ENCODE measurements at regions not wholly inside any gene's neighbourhood (a gene's known extent, or its start where the extent isn't known, plus 50 kb on each side); places are given as distances from the start of the nearest gene placed in this dataset.

DNA sequence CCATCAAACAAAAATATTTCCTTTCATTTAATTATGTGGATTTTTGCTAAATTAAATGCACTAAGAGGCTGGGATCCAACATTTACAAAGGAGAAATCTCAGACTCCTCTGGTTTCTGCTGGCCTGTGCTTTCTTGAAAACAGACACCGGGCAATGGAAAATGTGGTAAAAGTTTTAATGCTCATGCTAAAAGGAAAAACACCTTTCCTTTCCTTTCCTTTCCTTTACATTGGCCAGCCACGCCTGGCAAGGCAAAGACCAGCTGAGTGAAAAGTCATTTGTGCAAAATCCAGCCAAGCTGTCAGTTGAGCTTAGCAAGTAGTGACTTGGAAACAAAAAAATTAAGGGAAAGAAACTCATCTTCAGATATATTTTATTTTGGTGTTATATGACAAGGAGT lies 240.3 kb downstream of the LACC1 start:
- DNase-seq (ENCODE audit: low read depth, low spot score), result no peak

DNA sequence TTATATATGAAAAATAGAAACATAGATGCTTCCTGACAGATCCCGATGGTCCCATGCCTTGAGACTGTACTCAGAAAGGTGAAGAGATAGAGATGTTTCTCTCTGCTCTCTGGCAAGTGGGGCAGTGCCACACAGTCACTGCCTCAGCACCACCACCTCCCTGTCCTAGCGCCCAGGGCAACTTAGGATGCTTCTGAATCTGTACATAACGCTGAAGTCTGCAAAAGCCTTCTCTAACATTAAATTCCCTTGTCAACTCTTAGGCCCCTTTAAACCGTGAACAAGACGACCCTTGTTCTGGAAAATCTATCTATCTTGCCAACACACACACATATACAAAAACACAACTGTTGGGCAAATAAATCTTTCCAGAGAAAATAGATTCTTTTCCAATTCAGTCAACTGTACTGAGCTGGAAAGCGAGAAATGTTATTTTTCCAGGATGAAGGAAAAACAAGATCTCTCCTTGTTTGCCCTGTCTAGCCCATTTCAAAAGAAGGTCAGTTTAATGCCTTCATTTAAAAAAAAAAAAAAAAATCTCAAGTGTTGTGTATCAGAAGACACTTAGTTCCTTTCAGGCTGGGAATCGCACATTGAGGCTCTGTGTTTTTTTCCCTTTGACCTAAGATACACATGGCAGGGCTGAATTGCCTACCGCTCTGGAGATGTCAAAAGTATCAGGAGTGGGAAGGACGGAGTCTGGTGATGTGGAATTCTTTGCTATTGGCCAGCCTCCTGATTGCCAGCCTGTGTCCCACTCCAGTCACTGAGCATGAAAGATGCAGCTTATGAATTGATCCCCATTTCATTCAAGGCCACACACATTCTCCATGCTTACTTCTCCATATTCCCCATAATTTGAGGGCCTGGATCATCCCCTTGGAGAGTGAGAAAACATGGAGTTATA lies 241.4 kb downstream of the LACC1 start:
- DNase-seq (ENCODE audit: low read depth, low spot score), result no peak

DNA sequence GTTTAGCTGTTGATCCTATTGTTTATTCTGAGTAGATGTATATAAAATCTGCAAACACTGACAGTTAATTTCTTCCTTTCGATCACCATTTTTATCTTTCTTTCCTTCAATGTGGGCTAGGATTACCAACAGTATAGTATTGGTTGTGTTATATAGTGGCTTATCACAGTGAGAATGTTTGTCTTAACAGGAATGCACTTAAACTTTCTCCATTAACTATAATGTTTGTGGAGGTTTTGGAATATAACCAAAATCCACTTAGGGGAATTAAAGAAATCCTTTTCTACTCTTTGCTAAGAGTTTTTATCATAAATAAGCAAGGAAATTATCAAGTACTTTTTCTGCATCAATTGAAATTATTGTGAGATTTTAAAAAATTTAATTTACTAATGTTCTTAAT lies 244.6 kb downstream of the LACC1 start:
- DNase-seq (ENCODE audit: low read depth, low spot score), result no peak

DNA sequence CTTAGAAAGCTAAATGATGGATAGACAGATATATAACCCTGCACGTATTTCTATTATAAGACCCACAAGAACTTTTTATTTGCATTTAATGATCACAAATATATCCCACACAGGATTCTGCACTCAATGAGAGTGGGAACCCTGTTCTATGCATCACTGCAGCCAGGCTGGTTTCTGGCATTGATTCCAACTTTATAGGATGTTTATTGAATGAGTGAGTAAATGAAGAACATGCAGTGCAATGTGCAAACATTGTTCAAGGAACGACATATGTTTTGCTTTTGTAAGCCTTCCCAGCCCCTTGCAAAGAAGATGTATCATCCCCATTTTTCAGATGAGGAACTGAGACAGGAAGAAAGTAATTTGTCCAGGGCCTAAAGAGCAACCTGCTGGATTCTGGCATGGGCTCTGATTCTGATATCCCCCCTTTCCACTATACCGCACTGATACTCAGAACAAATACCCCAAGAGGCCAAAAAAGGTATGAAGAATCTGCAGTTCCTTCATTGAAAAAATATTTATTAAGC lies 246.3 kb downstream of the LACC1 start:
- no peak for DNase-seq (ENCODE audit: low read depth, low spot score)

DNA sequence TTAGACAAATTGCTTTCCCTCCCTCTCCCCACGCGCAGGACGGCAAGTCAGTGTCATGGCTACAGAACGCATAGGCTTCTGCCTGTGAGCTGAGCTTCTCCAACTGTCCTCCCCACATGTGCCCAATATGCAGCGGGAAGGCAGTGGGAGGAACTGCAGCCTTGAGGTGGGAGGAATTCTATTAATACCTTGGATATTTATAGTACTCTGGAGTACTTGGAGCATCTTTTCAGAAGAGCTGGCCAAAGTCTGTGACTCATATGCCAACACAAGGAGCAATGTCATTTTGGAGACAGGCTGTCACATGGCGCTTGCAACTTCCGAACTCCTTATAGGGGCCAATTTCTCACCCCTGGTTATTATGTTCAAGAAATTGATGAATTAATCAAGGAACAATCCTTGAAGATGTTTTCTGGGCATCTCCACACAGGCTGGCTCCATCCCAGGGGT lies 245.0 kb upstream of the SERP2 start:
- DNase-seq (ENCODE audit: low read depth, low spot score), result no peak

DNA sequence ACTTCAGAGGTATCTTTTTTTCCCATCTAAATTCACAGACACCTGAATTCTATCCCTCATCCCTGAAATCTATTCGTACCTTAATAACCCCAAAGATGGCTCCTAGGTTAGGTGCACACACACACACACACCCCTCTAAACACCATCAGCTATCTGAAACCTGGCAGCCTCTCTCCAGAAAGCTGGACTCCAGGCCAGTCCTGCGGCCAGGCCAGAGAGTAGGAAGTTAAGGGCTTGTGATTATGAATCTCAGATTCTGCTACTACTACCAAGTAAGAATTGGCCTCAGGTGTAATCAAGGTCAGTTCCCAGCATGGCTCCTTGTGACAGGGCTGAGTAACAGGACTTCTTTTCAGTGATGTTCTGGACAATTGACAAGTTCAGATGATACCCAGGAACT lies 244.2 kb upstream of the SERP2 start:
- no peak for DNase-seq (ENCODE audit: low read depth, low spot score)

DNA sequence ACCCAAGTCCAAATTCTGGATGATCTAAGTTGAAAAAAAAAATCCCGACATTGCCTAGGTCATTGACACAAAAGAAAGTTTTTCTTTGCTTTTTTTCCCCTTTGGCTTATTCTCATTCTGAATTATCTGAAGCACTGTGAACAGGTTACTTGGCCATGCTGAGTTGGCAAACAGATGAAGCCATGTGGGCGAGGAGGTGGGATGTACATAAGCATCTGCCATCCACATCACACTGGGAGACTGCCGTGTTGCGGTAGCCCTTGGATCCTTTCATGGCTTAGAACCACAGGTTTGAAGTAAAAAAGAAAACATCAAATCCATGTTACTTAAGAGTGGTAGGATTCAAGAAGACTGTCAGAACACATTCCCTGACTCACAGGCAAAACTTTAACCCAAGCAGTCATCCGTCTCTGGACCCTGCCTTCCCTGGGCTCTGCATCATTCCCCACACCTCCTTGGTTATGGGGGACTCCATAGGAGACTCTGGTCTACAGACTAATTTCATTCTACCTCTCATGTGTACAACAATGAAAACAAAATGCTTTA lies 242.5 kb upstream of the SERP2 start:
- no peak for DNase-seq (ENCODE audit: low read depth, low spot score)

DNA sequence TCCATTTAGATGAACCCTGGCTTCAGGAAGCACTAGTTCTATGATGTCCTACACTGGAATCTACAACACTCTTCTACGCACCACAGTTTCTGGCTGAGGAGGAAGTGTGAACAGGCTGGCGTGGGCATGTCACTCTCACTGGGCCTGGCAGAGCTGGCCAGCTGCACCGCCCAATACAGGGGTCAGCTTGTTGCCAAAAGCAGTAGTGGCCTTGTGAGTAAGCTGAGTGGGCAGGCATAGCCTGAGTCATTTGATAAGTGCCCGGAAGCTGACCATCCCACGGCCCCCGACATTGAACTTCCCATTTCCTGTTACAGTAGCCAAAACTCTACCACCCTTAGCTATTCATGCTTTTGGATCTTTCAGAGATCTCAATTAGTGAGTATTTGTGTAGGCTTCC lies 240.9 kb upstream of the SERP2 start:
- peak; percentile 63 for DNase-seq (ENCODE audit: low read depth, low spot score)

DNA sequence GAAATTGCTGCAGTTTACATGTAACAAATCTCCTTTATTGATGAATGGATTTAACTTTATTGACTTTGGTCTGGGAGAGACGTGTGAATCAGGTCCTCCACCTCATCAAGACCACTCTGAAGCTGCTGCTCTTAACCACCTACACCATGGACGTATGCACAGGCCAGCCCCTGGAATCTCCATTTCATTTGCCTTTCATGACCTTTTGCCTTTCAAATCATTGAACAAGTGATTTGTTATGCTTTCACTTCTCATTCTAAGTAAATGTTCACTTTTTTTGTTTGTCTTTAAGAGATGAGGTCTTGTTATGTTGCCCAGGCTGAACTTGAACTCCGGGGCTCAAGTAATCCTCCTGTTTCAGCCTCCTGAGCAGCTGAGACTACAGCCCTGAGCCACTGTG lies 240.0 kb upstream of the SERP2 start:
- DNase-seq (ENCODE audit: low read depth, low spot score), result no peak

DNA sequence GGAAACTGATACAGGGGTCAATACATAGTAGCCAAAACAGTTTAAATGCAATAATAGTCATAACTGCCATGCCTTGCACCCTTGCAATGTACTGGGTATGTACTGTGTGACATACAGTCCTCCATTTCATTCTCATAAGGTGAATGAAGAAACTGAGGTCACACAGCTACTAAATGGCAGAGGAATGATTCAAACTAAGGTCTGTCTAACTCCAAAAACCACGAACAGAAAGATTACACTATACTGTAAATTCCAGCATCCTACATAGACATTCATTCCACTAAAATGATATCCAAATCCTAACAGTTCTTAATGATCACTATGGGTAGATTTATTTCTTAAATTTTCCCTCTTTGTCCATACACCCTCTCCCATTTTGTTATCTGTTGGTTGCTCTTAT lies 238.1 kb upstream of the SERP2 start:
- no peak for DNase-seq (ENCODE audit: low read depth, low spot score)

DNA sequence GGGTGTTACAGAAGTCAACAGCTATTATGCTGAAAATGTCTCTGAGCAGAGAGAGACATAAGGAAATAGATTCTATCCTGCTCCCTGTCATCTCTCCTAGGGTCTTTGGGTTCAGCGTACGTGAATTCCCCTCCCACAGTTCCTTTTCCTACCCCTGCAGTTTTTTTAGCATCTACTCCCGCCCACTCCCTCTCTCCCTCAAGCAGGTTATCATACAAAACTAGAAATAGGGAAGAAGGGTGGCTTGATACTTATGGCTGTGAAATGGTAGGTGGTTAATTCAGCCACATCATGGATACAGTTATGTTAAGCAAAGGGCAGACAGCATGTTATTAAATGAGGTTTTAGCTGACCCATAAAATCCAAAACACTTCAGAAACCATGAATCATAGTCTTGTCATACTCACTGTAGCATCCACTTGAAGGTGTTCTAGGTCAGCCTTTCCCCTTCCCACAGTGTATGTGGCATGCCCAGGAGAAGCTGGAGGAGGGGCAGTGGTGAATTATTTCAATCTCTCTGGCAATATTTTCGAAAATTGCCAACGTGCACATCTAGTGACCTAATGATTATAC lies 236.8 kb upstream of the SERP2 start:
- no peak for DNase-seq (ENCODE audit: low read depth, low spot score)

DNA sequence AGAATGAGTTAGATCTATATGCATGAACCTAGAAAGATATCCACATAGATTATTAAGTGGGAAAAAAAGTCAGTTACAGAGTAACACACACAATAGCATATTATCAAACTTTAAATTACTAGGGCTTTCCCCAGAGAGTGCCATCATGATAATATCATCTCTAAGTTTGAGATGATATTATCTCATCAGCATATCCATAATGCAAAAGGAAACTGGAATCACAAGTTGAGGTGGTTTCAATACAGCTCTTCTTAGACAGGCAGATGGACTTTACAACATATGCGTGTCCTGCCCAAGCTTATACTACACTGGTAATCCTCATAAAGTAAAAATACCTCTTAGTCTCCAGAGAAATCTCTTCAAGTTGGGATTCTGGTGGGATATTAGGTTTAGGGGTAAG lies 236.2 kb upstream of the SERP2 start:
- DNase-seq (ENCODE audit: low read depth, low spot score), result no peak

DNA sequence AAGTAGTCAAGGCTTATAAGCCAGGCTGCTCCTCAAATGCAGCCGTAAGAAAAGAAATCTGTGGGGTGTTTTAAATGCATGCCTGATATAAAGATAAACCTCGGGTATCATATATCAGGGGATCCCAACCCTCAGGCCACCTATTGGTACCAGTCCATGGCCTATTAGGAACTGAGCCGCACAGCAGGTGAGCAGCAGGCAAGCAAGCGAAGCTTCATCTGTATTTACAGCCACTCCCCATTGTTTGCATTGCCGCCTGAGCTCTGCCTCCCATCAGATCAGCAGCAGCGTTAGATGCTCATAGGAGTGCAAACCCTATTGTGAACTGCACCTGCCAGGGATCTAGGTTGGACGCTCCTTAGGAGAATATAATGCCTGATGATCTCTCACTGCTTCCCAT lies 233.5 kb upstream of the SERP2 start:
- no peak for DNase-seq (ENCODE audit: low read depth, low spot score)

DNA sequence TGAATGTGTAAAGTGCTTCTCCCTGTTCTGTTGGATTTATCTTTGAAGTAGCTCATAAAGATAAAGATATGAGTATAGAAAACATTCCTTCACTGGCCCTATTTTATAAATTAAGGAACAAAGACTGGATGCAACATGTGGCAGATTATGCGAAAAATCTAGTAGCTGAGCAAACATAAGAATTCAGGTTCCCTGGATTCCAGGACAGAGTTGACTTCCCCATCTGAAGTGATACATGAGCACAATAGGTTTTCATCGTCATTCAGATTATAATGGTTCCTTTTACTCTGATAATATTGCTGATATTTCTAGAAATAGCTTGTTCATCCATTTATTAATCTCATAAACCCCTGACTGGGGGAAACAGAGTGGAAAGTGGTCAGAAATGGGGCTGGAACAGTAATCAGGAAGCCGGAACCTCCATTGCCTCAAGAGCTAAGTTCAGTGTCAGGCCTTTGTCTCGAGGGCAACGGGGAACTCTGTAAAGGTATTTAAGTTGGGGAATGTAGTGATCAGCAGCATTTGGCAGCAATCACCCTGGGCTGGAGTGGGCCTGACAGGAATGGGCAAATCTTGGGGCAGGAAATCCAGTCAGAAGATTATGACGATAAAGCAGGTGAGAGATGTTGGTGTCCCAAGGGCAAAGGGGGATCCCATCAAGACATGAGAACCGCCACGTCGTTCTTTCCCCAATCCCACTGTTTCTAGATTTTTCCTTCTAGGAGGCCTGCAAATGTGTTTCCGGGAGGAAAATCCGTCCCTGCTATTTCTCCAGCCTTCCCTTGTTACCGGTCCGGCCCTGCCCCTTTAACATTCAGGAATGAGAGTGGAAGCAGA lies 232.5 kb upstream of the SERP2 start:
- DNase-seq (ENCODE audit: low read depth, low spot score), result no peak

DNA sequence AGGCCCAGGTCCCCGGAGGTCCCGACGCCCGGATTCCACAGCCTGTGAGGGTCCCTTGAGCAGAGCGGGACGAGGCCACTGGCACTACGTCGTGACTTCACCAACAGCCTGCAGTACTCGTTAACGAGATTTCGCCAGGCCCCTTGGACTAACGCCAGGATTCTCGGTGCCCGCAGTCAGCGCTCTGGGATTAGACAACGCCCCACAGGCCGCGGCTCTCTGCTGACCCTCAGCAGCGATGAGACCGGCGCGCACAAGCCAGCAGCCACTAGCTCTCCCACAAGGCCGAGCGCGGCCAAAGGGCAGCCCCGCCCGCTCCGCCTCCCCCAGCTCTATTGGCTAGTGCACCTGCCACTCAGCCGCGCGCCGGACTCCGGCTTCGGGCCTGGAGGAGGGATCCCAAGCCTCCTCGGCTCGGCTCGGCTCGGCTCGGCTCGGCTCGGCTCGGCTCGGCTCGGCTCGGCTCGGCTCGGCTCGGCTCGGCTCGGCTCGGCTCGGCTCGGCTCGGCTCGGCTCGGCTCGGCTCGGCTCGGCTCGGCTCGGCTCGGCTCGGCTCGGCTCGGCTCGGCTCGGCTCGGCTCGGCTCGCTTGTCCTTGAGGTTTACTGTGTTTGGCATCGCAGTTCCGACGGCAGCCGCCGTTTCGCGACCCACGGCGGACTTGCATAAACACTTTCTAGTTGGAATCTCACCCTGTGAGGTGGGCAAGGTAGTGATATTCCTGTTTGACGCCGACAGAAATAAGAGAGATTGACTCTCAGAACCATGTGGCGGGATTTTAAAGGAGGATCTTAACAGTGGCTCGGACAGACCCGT lies 231.7 kb upstream of the SERP2 start:
- peak; percentile 79 for DNase-seq (ENCODE audit: low read depth, low spot score)

DNA sequence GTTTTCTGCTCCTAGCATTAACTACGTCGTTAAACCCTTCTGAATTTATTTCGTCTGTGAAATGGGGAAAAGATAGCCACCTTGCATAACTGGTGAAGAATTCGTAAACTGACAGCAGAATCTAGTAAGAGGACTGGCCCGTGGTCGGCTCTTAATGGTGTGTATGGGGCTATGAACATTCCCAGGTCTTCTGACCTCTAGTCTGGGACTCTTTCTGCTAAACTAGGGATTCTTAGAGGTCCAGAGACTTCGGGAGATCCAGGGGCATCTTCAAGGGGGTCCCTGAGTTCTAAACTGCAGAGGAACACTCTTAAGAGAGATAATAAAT lies 231.1 kb upstream of the SERP2 start:
- DNase-seq (ENCODE audit: low read depth, low spot score), result no peak

DNA sequence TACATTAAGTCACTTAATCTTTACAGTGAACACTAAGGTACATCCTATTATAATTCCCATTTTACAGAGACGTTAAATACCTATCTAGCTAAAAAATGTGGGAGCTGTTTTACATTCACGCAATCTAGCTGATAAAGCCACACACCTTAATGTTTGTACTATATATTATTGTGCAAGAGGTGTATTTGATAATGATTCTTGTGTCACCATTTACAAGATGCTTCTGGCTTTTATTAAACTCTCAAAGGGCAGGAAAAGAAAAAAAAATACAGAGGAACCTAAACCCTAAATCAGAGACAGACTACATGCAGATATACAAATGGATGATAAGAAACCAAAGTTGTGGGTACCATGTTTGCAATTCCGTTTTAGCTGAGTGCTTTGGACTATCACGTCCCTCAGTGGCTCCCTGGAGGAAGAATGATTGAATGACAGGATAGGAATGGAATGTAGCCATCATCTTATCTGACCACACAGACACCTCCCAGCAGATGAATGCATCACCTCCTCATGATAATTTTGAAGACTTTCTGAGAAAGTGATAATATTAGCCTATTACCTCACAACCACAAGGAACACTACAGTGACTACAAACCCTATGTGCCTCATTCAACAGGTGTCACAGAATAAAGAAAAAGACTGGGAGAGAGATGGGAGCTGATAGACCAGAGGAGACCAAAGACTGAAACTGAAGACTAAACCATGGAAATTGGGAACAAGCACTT lies 230.5 kb upstream of the SERP2 start:
- DNase-seq (ENCODE audit: low read depth, low spot score), result no peak

DNA sequence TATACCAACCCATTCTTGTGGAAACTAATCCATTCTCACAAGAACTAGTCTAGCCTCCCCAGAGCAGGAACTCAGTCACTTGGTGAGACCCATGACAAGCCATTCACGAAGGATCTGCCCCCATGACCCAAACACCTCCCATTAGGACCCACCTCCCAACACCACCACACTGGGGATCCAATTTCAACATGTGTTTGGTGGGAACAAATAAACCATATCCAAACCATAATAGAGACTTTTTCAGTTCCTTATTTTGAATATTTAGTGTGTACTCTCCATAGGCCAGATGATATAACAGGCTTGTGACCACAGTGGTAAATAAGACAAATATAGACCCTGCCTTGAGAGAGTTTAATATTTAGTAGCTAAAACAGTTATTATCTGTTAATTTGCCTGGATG lies 227.5 kb upstream of the SERP2 start:
- DNase-seq (ENCODE audit: low read depth, low spot score), result no peak

DNA sequence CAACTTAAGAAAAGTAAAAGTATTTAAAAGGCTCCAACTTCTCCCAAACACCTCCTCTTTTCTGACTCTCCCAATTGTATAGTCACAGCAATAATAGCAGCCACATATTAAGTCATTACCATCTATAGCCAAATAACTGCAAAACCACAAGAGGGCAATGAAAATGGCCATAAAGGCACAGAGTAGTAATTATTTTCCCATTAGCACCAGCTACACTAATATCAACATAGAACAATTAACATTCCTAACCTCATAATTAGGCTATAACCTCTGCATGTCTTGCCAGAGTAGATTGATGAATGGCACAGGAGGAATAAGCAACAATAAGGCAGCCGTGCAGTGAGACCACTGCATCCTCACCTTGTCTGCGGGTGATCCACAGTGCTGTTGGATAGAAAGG lies 226.4 kb upstream of the SERP2 start:
- DNase-seq (ENCODE audit: low read depth, low spot score), result no peak

DNA sequence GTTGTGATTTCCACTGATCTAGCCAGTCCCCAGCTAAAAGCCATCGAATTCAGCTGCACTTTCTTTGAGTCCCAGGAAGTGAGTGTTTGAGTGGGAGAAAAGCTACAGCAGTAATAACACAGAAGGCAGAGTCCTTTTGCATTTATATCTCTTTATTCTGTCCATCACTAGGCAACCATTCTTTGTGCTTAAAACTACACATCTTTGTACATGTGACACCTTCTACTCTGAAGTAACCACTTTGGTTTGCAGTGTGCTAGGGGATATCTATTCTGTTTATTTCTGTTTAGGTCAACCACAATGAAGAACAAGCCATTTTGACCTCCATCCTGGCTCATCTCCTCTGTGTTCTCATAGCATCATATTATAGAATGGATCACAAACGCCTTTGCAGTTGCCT lies 226.0 kb upstream of the SERP2 start:
- DNase-seq (ENCODE audit: low read depth, low spot score), result no peak

Measured in pulmonary artery endothelial cell (primary cell).